Activated CD8-positive, alpha-beta memory T cell treated with anti-CD3 and anti-CD28 coated beads for 36 hours (primary cell): ENCODE measurements at regions not wholly inside any gene's neighbourhood (a gene's known extent, or its start where the extent isn't known, plus 50 kb on each side); places are given as distances from the start of the nearest gene placed in this dataset.

Experiments
- CTCF ChIA-PET: fragments of 350-600 bp; sonication (Branson Sonifier 250); formaldehyde crosslinking; loops from one replicate; lab custom pipeline; 2021; ENCODE audit warnings: antibody characterized with exemption; lab: Charles Lee
- POLR2A ChIA-PET: fragments of 350-600 bp; sonication (Branson Sonifier 250); formaldehyde crosslinking; loops from one replicate; lab custom pipeline; 2021; ENCODE audit warnings: antibody characterized with exemption; lab: Charles Lee

GRCh38 chr4:166458756-166459155 is 585.7 kb downstream of the TLL1 start:
- ChIA-PET POLR2A (no interaction called here), CTCF (no interaction called here)

GRCh38 chr4:166459621-166460020 is 586.6 kb downstream of the TLL1 start:
- POLR2A ChIA-PET: no interaction called here
- CTCF ChIA-PET: no interaction called here

GRCh38 chr4:166460769-166461550 is 587.9 kb downstream of the TLL1 start:
- ChIA-PET CTCF (no interaction called here), POLR2A (no interaction called here)

DNA sequence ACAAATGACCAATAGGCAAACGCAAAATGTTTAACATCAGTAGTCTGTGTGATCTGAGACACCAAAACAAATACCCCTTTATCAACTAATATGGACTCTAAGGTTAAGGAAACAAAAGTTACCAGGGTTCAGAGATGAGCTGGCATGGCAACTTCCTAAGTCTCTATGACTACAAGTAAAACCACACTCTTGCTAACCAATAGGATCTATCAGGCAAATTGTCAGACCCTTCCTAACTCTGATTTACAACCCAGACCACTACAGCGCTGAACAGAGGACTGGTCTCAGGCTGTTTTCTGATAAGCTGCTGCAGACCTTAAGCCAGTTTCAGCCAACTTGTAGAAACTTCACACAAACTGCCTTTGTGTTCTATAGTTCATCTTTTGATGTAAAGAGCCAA is 608.0 kb downstream of the TLL1 start:
- POLR2A ChIA-PET: no interaction called here
- CTCF ChIA-PET: no interaction called here

- CTCF ChIA-PET: no interaction called here
- POLR2A ChIA-PET: no interaction called here
Measured at GRCh38 chr4:166481739-166482138, 608.7 kb downstream of the TLL1 start.

DNA sequence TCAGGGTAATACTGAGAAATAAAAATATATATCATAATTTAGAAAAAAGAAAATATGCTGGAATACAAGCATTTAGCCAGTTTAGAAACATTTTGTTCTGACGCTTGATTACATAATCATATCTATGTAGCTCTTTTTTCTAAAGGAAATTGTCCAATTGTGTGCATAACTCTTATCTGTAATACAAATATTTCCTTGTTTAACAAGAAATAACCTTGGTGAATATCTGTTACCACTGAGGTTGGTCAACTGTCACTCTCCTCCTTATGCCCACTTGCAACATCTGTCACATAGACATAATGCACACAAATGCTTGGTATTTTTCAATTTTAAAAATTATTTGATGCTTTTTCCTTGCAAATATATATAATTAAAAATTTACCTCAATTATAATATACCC is 609.7 kb downstream of the TLL1 start:
- POLR2A ChIA-PET: no interaction called here

DNA sequence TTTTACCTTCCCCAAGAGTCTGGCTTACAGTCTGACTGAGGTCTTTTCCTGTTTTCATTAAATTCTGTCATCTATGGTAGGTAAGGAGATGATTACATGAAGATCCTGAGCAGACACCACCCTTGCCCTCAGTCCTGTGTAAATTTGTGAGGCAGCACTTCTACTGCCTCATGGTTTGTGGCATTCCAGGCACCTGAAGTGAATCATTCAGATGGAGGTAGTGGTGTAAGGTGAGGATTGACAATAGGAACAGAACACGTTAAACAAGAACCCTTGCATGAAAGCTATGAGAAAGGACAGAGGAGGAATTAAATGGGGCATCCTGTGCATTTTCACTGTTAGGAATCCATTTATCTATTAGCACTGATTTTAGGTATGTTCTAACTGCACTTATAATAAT is 618.6 kb downstream of the TLL1 start:
- POLR2A ChIA-PET: no interaction called here
- CTCF ChIA-PET: no interaction called here

More for the DNA sequence above, 609.7 kb downstream of the TLL1 start:
- CTCF ChIA-PET: no interaction called here

DNA sequence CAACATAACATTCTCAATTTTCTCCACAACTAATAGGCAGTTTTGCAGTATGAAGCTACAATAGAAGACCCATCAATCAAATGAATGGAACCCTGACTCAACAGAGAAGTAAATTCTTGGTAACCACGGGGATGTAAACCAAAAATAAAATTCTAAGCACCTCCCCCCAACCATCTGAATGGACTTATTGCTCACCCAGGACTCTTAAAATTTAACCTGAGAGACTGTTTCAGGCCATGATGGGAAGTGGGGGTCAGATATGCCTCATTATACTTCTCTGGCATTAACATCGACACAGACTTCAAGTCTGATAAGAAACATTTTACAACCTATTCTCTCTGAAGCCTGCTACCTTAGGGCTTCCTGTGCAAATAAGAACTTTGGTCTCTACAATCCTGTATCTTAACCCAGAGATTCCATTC is 620.9 kb downstream of the TLL1 start:
- CTCF ChIA-PET: no interaction called here

GRCh38 chr4:166498546-166498945 is 625.5 kb downstream of the TLL1 start:
- CTCF ChIA-PET: no interaction called here

More for the DNA sequence above, 620.9 kb downstream of the TLL1 start:
- POLR2A ChIA-PET: no interaction called here

GRCh38 chr4:166499820-166500219 is 626.8 kb downstream of the TLL1 start:
- CTCF ChIA-PET: no interaction called here
- POLR2A ChIA-PET: no interaction called here

More at GRCh38 chr4:166498546-166498945, 625.5 kb downstream of the TLL1 start:
- POLR2A ChIA-PET: no interaction called here

- POLR2A ChIA-PET: no interaction called here
Measured at GRCh38 chr4:166501941-166502382, 628.9 kb downstream of the TLL1 start.

DNA sequence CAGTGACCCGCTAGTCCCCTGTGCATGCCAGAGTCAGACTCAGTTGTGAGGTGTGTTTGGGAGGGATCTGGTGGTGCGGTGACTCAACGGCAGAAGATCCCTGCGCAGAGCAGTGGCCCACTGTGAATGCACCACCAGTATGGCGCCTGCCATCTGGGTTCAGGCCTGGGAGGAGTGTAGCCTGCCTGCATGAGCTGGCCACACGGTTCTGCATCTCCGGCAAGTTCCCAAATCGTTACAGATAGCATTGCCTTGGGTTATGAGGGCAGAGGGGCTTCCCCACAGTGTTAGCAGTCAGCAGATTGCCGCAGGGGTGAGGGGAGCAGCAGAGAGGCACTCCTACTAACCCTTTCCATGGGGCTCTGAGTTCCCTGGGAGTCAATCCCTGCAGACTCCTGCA is 629.6 kb downstream of the TLL1 start:
- POLR2A ChIA-PET: no interaction called here
- CTCF ChIA-PET: no interaction called here

More at GRCh38 chr4:166501941-166502382, 628.9 kb downstream of the TLL1 start:
- CTCF ChIA-PET: interaction anchor here (0.7 kb wide), 1 partner anchor 28 kb away, joined by 3 read pairs; no protein-coding TSS in a partner anchor

DNA sequence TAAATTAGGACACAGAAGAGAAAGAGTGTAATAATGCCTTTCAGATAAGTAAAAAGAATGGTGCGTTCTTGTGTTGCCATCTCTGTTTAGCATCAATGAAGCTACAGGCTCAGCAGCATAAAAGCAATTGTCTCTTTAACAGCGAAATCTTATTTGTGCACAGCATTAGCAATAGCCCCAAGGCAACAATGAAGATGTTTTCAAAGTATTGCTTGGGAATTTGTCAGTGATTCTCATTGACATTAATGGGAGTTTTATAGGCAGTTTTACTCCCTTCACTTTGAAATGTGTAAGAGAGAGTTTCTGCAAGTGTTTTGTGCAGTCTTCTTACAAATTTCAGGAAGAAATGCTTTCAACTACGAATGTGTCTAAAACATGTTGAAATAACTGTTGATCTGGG is 633.0 kb downstream of the TLL1 start:
- ChIA-PET POLR2A (no interaction called here), CTCF (no interaction called here)

- ChIA-PET POLR2A (no interaction called here), CTCF (no interaction called here)
Measured at GRCh38 chr4:166512267-166512666, 639.2 kb downstream of the TLL1 start.

DNA sequence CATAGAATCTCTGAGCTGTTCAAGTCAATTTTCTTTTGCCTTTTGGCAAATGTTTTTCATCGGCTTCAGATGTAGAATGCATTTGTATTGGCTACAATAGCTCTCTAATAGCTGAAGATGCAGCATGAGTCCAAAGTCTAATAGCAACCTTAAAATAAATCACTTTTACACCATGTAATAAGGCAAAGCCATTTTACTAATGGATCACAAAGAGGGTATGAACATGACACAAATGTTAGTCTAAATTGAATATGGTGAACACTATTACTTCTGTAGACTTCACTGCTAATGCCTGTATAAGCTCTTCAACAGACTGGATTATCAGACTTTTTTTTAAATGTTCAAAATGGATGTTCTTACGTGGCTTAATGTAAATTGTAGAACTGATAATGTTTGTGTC is 645.3 kb downstream of the TLL1 start:
- POLR2A ChIA-PET: no interaction called here

GRCh38 chr4:166518776-166519175 is 645.7 kb downstream of the TLL1 start:
- ChIA-PET POLR2A (no interaction called here), CTCF (no interaction called here)

More for the DNA sequence above, 645.3 kb downstream of the TLL1 start:
- CTCF ChIA-PET: no interaction called here

DNA sequence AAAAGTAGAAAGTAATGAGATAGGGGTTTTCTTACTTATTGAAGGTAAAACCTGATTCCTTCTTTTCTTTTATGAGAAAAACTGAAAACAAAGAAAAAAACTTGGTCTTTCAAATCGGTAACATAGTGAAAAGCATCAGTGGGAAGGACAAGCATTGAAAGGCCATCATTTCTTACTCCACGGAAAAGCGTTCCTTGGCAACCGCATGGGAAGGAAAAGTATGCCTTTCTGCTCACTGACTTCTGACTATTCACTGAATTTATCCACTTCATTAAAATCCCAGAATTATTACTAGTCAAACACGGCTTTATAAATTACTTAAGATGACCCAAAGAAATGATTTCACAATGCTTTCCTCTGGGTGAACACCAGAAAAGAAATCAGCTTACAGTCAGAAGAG is 646.7 kb downstream of the TLL1 start:
- CTCF ChIA-PET: no interaction called here
- POLR2A ChIA-PET: no interaction called here

DNA sequence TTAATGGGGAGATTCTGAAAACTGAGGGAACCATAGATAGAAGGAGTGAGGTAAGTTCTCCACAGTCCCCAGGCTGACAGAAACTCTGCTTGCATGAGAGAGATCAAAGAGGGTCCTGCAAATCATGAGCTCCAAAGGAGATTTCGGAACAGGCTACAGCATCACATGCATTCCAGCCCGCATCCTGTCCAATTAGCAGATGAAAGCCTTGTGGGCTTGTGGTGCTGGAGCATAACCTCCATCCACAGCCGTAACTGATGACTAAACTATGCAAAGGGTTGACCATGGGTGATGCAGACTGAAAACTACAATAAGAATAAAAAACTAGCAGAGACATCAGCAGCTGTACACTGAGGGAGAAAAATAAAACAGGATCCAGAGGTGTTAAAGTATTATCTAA is 654.5 kb downstream of the TLL1 start:
- CTCF ChIA-PET: no interaction called here
- POLR2A ChIA-PET: no interaction called here

GRCh38 chr4:166531703-166532102 is 658.7 kb downstream of the TLL1 start:
- ChIA-PET CTCF (no interaction called here), POLR2A (no interaction called here)

- ChIA-PET CTCF (no interaction called here), POLR2A (no interaction called here)
Measured at GRCh38 chr4:166535865-166536264, 662.8 kb downstream of the TLL1 start.

GRCh38 chr4:166538491-166539005 is 665.5 kb downstream of the TLL1 start:
- ChIA-PET CTCF (no interaction called here), POLR2A (no interaction called here)
